Heart right ventricle (tissue), 16 donors: ENCODE measurements at regions not wholly inside any gene's neighbourhood (a gene's known extent, or its start where the extent isn't known, plus 50 kb on each side); places are given as distances from the start of the nearest gene placed in this dataset.
A peak's percentile ranks its signal among the peaks of the same experiment; 100 is the strongest.

Experiments
- ATAC-seq, 8 donors: fragments of 200-7000 bp; cut with Tn5 transposase; one replicate each; pipeline ENCODE4 v1.9.1; 2020; ENCODE audit warnings: mild to moderate bottlenecking in 8 of 8, moderate library complexity in 8 of 8, moderate number of reproducible peaks in 1 of 8
- DNase-seq, 2 donors: peaks; one replicate each; pipeline ENCODE4 v3.0.0-alpha.2; 2020
- H3K27ac ChIP-seq, 10 donors: fragments of 200-600 bp; sonication (generic) in 2 of 10; one replicate each; pipeline versions ENCODE4 v1.5.0 to v1.8.0; 2020 to 2022; ENCODE audit warnings: mild to moderate bottlenecking in 3 of 10
- H3K27me3 ChIP-seq, 7 donors: fragments of 200-600 bp; one replicate each; pipeline ENCODE4 v1.8.0; 2021 to 2022; ENCODE audit warnings: mild to moderate bottlenecking in 2 of 7
- H3K36me3 ChIP-seq, 9 donors: fragments of 200-600 bp; sonication (generic) in 1 of 9; one replicate each; pipeline versions ENCODE4 v1.5.0 to v1.8.0; 2020 to 2022; ENCODE audit warnings: mild to moderate bottlenecking in 2 of 9
- H3K4me1 ChIP-seq, 9 donors: fragments of 200-600 bp; sonication (generic) in 1 of 9; one replicate each; pipeline versions ENCODE4 v1.5.0 to v1.8.0; 2020 to 2022; ENCODE audit warnings: mild to moderate bottlenecking in 4 of 9
- H3K4me3 ChIP-seq, 10 donors: fragments of 200-600 bp; sonication (generic) in 2 of 10; one replicate each; pipeline versions ENCODE4 v1.5.0 to v1.8.0; 2020 to 2022; ENCODE audit warnings: mild to moderate bottlenecking in 7 of 10, moderate library complexity in 2 of 10
- H3K9me3 ChIP-seq, 11 donors: fragments of 200-600 bp in 10 of 11; sonication (generic) in 2 of 11; one replicate each; pipeline versions ENCODE4 v1.5.0 to v1.8.0; 2013 to 2022; ENCODE audit warnings: mild to moderate bottlenecking in 2 of 11, control low read depth in 1 of 11, moderate library complexity in 1 of 11
- CTCF ChIP-seq, 9 donors: fragments of 200-600 bp; sonication (generic) in 2 of 9; IDR thresholded peaks; one replicate each; pipeline versions ENCODE4 v1.5.0 to v1.8.0; 2021 to 2022; ENCODE audit warnings: antibody characterized with exemption in 9 of 9, mild to moderate bottlenecking in 5 of 9, moderate library complexity in 1 of 9
- WGBS, 2 donors: extraction: QIAGEN DNeasy Blood & Tissue Kit; methylation state at CpG; one replicate each; pipeline ENCODE4 v1.1.7; 2013; ENCODE audit warnings: inconsistent platforms in 1 of 2; 5-methylcytosine and 5-hydroxymethylcytosine counted together
- intact Hi-C, 10 donors: fragments of 100-400 bp; cut with DNase I; formaldehyde crosslinking; loops; one replicate each; pipeline versions ENCODE4 v1.11.1 to v1.14.2; 2022
- donor health status: Arrhythmogenic right ventricular cardiomyopathy.
- donor health status: ischemic (EF 13 %, LVEDD 7.1; RV severe dilation, severe dysfunction).
- donor health status: healthy with polysubstance abuse.
- donor health status: DM: no; HTN: yes; CAD: no.
- donor health status: DM: no; HTN: no; CAD: no.
- donor health status: ischemic (EF 25% LVEDD 6.9; RV normal size, moderate dysfunction).
- donor health status: ischemic (EF 25% LVEDD 5.7; RV mildly dilated, moderate dysfunction).
- donor health status: healthy.
- donor health status: DM: yes; HTN: yes; CAD: no.
- donor health status: Ischemic cardiomyopathy.
- donor health status: ischemic (EF 35%, LVEDD 5.7; RV mildly dilated, moderate dysfunction).
- donor health status: nonischemic (EF 11% LVEDD 7.7; RV severe dilation, severe dysfunction).
- donor health status: DM: yes; HTN: yes; CAD: no.
- donor health status: PGD.
- donor health status: ischemic (EF 29% LVEDD 5.4; RV normal size, mild dysfunction).
- donor health status: nonischemic (EF 23%, LVEDD 6.1; RV moderate dilation, normal function).

DNA sequence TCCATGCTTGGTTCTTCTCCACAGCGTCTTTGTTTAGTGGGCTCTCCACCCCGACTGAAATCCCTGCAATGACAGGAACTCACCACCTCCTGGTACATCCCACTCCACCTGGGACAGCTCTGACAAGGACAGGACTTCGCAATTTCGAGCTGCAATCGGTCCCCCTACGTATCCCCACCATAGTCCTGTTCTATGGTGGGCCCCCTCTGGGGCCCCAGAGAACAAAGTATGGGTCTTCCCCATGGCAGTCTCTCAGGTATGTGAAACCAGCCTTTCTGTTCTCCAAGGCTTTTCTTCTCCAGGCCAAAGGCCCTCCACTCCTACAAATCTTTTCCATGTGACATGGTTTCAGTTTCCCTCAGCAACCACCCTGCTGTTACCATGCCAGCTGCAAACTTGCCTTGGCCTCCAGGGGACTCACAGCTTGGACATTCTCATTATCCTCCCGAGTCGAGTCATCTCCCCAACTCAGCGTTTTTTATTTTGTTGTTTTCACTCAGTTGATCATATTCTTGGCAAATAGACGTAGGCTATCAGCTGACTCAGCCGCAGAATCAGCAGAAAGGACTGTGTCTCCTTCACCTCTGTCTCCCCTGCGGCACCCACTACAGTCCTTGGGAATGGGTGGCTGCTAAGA lies 233.3 kb downstream of the OPA1 start:
- Histone ChIP-seq H3K9me3 (no peaks in the 10 kb centered on the region), H3K27me3 (peaks cover 0 to 3% (median 0%) of the 10 kb centered on the region in 7 donors), H3K4me1 (peaks cover 0 to 10% (median 0%) of the 10 kb centered on the region in 9 donors), H3K27ac (no peak overlapping the region), H3K36me3 (no peaks in the 10 kb centered on the region), H3K4me3 (no peak overlapping the region)
- no peak for TF ChIP-seq CTCF (IDR thresholded peaks at IDR 0.05)
- intact Hi-C loops, result loop anchor here in 1 of 10 donors (10.0 kb wide), 1 partner anchor 49 kb away; no protein-coding TSS in a partner anchor
- WGBS, 2 donors, result 82 to 84% methylated on average over 12 of the region's 12 CpGs
- peak in 4 of 8 donors; percentile 9 to 60 (median 21) for ATAC-seq
- DNase-seq, result peak in 1 of 2 donors; percentile 20

DNA sequence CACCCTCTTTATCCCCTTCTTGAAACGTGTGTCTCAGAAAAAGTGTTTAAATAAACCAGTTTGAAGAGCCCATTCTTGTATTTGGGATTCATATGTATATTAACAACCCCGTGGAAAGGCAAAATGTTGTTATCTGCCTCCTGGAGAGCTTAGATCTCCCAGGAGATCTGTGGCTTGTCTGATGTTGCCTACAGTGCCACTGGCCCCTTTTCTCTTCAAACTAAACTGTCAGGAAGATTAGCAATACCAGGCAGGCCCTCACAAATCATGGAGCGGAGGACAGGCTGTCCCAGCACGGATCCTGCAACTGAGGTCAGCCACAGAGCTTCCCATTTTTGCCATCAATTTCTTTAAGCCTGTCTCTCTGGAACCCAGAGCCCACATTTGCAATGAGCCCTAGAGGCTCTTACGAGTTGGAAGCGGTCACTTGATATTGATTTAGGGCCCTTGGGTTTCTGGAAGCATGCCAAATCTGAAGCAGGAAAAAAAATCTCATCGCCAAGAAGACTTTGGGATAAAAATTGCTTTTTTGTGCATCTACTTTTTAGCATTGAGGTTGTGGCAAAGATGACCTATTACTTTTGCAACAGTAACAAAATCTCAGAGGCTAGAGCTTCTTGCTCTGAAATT lies 234.1 kb downstream of the OPA1 start:
- Histone ChIP-seq H3K9me3 (no peaks in the 10 kb centered on the region), H3K36me3 (no peaks in the 10 kb centered on the region), H3K27me3 (peaks cover 0 to 6% (median 0%) of the 10 kb centered on the region in 7 donors), H3K27ac (no peak overlapping the region), H3K4me1 (peaks cover 0 to 15% (median 4%) of the 10 kb centered on the region in 9 donors), H3K4me3 (no peak overlapping the region)
- DNase-seq, result no peak
- no peak for ATAC-seq
- 85 to 89% methylated on average over 7 of the region's 7 CpGs for WGBS, 2 donors
- intact Hi-C loops, result loop anchor here in 1 of 10 donors (10.0 kb wide), 1 partner anchor 48 kb away; no protein-coding TSS in a partner anchor
- TF ChIP-seq CTCF (IDR thresholded peaks at IDR 0.05), result no peak

GRCh38 chr3:193827871-193828270 lies 234.9 kb downstream of the OPA1 start:
- H3K9me3 ChIP-seq, result no peaks in the 10 kb centered on the region
- TF ChIP-seq CTCF (IDR thresholded peaks at IDR 0.05), result no peak
- WGBS, 2 donors, result 90 to 91% methylated on average over 2 of the region's 2 CpGs
- intact Hi-C loops, result loop anchor here in 1 of 10 donors (10.0 kb wide), 1 partner anchor 47 kb away; no protein-coding TSS in a partner anchor
- H3K36me3 ChIP-seq, result no peaks in the 10 kb centered on the region
- ATAC-seq (no peak), DNase-seq (no peak)
- H3K4me3 ChIP-seq, result no peak overlapping the region
- peaks cover 0 to 6% (median 0%) of the 10 kb centered on the region in 7 donors for H3K27me3 ChIP-seq
- peaks cover 0 to 22% (median 10%) of the 10 kb centered on the region in 9 donors for H3K4me1 ChIP-seq
- no peak overlapping the region for H3K27ac ChIP-seq

- intact Hi-C loops, result loop anchor here in 1 of 10 donors (10.0 kb wide), 1 partner anchor 46 kb away; no protein-coding TSS in a partner anchor
- WGBS, 2 donors, result 93 to 94% methylated on average over 6 of the region's 6 CpGs
- DNase-seq (no peak), ATAC-seq (no peak)
- no peak for TF ChIP-seq CTCF (IDR thresholded peaks at IDR 0.05)
- Histone ChIP-seq H3K9me3 (no peaks in the 10 kb centered on the region), H3K27ac (no peak overlapping the region), H3K4me3 (no peak overlapping the region), H3K27me3 (peaks cover 0 to 6% (median 0%) of the 10 kb centered on the region in 7 donors), H3K36me3 (no peaks in the 10 kb centered on the region), H3K4me1 (peaks cover 0 to 28% (median 11%) of the 10 kb centered on the region in 9 donors)
Observed at GRCh38 chr3:193828477-193828876, 235.5 kb downstream of the OPA1 start.
